Panc1 (cell line): ENCODE measurements at regions not wholly inside any gene's neighbourhood (a gene's known extent, or its start where the extent isn't known, plus 50 kb on each side); places are given as distances from the start of the nearest gene placed in this dataset.

Source experiments
- ATAC-seq: fragments of 200-7000 bp; cut with Tn5 transposase; 2 replicates; pipeline ENCODE4 v1.9.1; 2020; ENCODE audit warnings: mild to moderate bottlenecking, moderate library complexity
- BruUV-seq: library from RNA; stranded (reverse); fragments of 400-500 nt; replicated peaks from 2 replicates; lab custom pipeline; 2021; lab: Mats Ljungman, UMichigan
- CTCF ChIA-PET: fragments of 300-600 bp; sonication (Branson Sonifier 250); formaldehyde crosslinking; loops from one replicate; lab custom pipeline; 2022; ENCODE audit warnings: antibody characterized with exemption; lab: Charles Lee
- POLR2A ChIA-PET: fragments of 300-600 bp; sonication (Branson Sonifier 250); formaldehyde crosslinking; loops from one replicate; lab custom pipeline; 2022; ENCODE audit warnings: antibody characterized with exemption; lab: Charles Lee
- DNase-seq: peaks from one replicate; pipeline ENCODE4 v3.0.0-alpha.2; 2010; ENCODE audit warnings: low read depth, low spot score
- H3K27ac ChIP-seq: 2 replicates; pipeline ENCODE4 v1.5.1; 2011; ENCODE audit warnings: mild to moderate bottlenecking, low read length, inconsistent platforms
- H3K27me3 ChIP-seq: fragments of 200-500 bp; sonication (Bioruptor generic); 2 replicates; pipeline ENCODE4 v1.6.0; 2014; ENCODE audit warnings: low read length, inconsistent platforms; ENCODE audit not compliant: control insufficient read depth, insufficient read depth
- H3K36me3 ChIP-seq: fragments of 200-500 bp; sonication (Bioruptor generic); 2 replicates; pipeline ENCODE4 v1.5.1; 2014; ENCODE audit warnings: inconsistent platforms, mild to moderate bottlenecking, low read length, moderate library complexity; ENCODE audit not compliant: control insufficient read depth, insufficient read depth
- H3K4me1 ChIP-seq: 2 replicates; pipeline ENCODE4 v1.5.1; 2011; ENCODE audit warnings: inconsistent platforms, mild to moderate bottlenecking, low read length, moderate library complexity; ENCODE audit not compliant: control insufficient read depth, insufficient read depth
- H3K4me3 ChIP-seq, 2 experiments: 2 replicates each; pipeline ENCODE4 v1.5.1; 2011 to 2012; ENCODE audit warnings: low read depth in 2 of 2, low read length in 2 of 2, mild to moderate bottlenecking in 2 of 2, inconsistent platforms in 1 of 2, moderate library complexity in 1 of 2
- H3K9me3 ChIP-seq: fragments of 200-500 bp; sonication (Bioruptor generic); 2 replicates; pipeline ENCODE4 v1.5.1; 2014; ENCODE audit warnings: low read depth, mild to moderate bottlenecking, inconsistent platforms, low read length, moderate library complexity; ENCODE audit not compliant: control insufficient read depth, insufficient read depth
- POLR2AphosphoS5 ChIP-seq: IDR thresholded peaks from 2 replicates; pipeline ENCODE4 v1.6.1; 2012; ENCODE audit warnings: mild to moderate bottlenecking, low read depth, low read length, moderate library complexity
- REST ChIP-seq, 2 experiments: IDR thresholded peaks; 2 replicates each; pipeline ENCODE4 v1.6.1; 2011 to 2012; ENCODE audit warnings: low read depth in 2 of 2, control low read depth in 1 of 2, low read length in 1 of 2, mild to moderate bottlenecking in 1 of 2, moderate library complexity in 1 of 2; ENCODE audit not compliant: insufficient read depth in 1 of 2
- SIN3A ChIP-seq: IDR thresholded peaks from 2 replicates; pipeline ENCODE4 v1.6.1; 2012; ENCODE audit warnings: low read depth, mild to moderate bottlenecking, low read length, moderate library complexity, borderline replicate concordance; ENCODE audit not compliant: insufficient read depth
- TCF7L2 ChIP-seq: IDR thresholded peaks from 2 replicates; pipeline ENCODE4 v1.6.1; 2011; ENCODE audit warnings: mild to moderate bottlenecking, low read depth, low read length, inconsistent platforms
- in situ Hi-C: cut with HindIII; loops from 2 replicates; pipeline ENCODE4 v1.10.0; 2016; ENCODE audit warnings: low sequenced_read_pairs, low pct_unique_long_range_greater_than_20kb
- intact Hi-C: fragments of 100-400 bp; cut with micrococcal nuclease; formaldehyde crosslinking; loops from one replicate; pipeline ENCODE4 v1.10.0; 2022; ENCODE audit not compliant: unreplicated experiment
- TF ChIP-seq, protein P1 (sequence below): fragments of 450-650 bp; IDR thresholded peaks from 2 replicates; pipeline ENCODE4 v1.5.1; 2017; ENCODE audit warnings: mild to moderate bottlenecking

DNA sequence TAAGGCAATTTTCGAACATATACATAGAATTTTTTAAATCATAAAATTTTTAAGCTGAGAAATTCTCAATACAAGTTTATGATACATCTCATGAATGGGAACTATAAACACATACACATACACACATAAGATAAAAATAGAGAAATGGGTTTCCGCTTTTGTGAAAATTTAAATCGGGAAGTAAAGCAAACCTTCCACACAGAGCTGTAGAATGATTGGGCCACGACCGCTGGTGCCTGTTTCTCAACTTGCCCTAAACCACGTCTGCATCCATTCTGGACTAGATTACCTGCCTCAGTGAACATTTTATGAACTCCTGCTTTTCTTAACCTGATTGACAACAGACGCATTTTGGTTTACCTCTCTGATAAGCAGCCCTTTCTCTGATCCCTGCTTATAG is 264.4 kb downstream of the SKAP2 start:
- intact Hi-C loops: no loop called here
- Histone ChIP-seq H3K9me3 (no peaks in the 10 kb centered on the region), H3K36me3 (no peaks in the 10 kb centered on the region), H3K27me3 (peaks cover 19% of the 10 kb centered on the region), H3K4me3 (no peak overlapping the region), H3K27ac (no peak overlapping the region), H3K4me1 (no peaks in the 10 kb centered on the region)
- DNase-seq (no peak), ATAC-seq (no peak)
- POLR2A ChIA-PET: no interaction called here
- BruUV-seq: no TSS peak
- in situ Hi-C loops: no loop called here
- TF ChIP-seq REST (IDR thresholded peaks at IDR 0.05; ENCODE audit: insufficient read depth in 1 of 2, low read depth in 2 of 2, low read length in 1 of 2) (no peak), SIN3A (no peak), TCF7L2 (no peak), POLR2AphosphoS5 (no peak)
- TF ChIP-seq, protein P1, sequence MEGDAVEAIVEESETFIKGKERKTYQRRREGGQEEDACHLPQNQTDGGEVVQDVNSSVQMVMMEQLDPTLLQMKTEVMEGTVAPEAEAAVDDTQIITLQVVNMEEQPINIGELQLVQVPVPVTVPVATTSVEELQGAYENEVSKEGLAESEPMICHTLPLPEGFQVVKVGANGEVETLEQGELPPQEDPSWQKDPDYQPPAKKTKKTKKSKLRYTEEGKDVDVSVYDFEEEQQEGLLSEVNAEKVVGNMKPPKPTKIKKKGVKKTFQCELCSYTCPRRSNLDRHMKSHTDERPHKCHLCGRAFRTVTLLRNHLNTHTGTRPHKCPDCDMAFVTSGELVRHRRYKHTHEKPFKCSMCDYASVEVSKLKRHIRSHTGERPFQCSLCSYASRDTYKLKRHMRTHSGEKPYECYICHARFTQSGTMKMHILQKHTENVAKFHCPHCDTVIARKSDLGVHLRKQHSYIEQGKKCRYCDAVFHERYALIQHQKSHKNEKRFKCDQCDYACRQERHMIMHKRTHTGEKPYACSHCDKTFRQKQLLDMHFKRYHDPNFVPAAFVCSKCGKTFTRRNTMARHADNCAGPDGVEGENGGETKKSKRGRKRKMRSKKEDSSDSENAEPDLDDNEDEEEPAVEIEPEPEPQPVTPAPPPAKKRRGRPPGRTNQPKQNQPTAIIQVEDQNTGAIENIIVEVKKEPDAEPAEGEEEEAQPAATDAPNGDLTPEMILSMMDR: no peak
- CTCF ChIA-PET: no interaction called here

DNA sequence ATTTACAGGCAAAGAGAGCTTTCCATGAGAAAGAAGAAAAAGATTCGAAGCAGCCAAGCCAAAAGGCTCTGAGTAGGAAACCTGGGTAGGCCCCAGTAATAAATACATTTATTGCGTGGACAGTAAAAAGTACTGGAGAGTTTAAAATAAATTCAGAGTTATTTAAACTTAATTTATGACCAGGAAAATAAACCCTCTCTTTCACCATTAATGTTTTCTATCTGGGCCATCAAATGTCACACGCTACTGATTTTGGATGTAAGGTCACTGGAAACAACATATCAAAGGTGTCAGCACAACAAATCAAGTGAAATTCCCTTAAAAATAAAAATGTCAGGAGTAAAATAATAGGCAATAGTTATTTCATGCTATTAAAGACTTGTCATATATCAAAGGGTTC is 264.0 kb downstream of the SKAP2 start:
- POLR2A ChIA-PET: no interaction called here
- in situ Hi-C loops: no loop called here
- BruUV-seq: no TSS peak
- no peak for TF ChIP-seq POLR2AphosphoS5
- TF ChIP-seq SIN3A: no peak
- TF ChIP-seq TCF7L2: no peak
- TF ChIP-seq, protein P1: no peak
- no peak for TF ChIP-seq REST (IDR thresholded peaks at IDR 0.05; ENCODE audit: insufficient read depth in 1 of 2, low read depth in 2 of 2, low read length in 1 of 2)
- DNase-seq: no peak
- Histone ChIP-seq H3K36me3 (no peaks in the 10 kb centered on the region), H3K9me3 (no peaks in the 10 kb centered on the region), H3K4me1 (no peaks in the 10 kb centered on the region), H3K27me3 (peaks cover 20% of the 10 kb centered on the region), H3K27ac (no peak overlapping the region), H3K4me3 (no peak overlapping the region)
- intact Hi-C loops: no loop called here
- ATAC-seq: no peak
- CTCF ChIA-PET: no interaction called here
